B cell (primary cell): ENCODE measurements at regions not wholly inside any gene's neighbourhood (a gene's known extent, or its start where the extent isn't known, plus 50 kb on each side); places are given as distances from the start of the nearest gene placed in this dataset.

Experiments
- CTCF ChIP-seq: fragments of 200-600 bp; IDR thresholded peaks from one replicate; pipeline ENCODE4 v1.8.0; 2022; ENCODE audit warnings: antibody characterized with exemption, mild to moderate bottlenecking
- EZH2 ChIP-seq: IDR thresholded peaks from 2 replicates; pipeline ENCODE4 v1.6.1; 2012; ENCODE audit warnings: borderline replicate concordance, low read depth, mild to moderate bottlenecking, moderate library complexity, low read length; ENCODE audit not compliant: insufficient read depth, poor library complexity, severe bottlenecking

DNA sequence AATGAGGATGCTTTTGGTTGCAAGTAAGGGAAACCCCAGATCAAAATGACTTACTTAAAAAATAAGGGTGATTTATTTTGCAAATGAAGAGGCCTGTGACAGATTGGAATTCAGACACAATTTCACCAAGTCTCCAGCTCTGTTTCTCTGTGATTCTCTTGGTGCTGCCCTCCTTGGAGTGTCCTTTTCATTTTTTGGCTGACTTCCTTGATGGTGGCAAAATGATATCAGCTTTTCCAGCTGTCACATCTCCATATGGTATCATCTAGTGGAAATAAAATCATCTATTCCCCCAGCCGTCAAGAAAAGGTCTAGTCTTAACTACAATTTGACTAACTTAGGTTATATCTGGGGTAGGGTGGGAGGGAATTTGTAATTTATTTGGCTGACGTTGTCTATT, 68.5 kb upstream of the SLC25A26 start:
- TF ChIP-seq CTCF, result no peak
- no peak for TF ChIP-seq EZH2
